K562 (cell line): ENCODE measurements at regions not wholly inside any gene's neighbourhood (a gene's known extent, or its start where the extent isn't known, plus 50 kb on each side); places are given as distances from the start of the nearest gene placed in this dataset.

ENCODE experiments used
- ATAC-seq: fragments of 200-7000 bp; cut with Tn5 transposase; 3 replicates; pipeline ENCODE4 v1.9.1; 2020; ENCODE audit warnings: moderate library complexity
- BruUV-seq: library from RNA; stranded (reverse); fragments of 400-500 nt; replicated peaks from 2 replicates; lab custom pipeline; 2021; lab: Mats Ljungman, UMichigan
- CTCF ChIA-PET: fragments of 300-600 bp; formaldehyde crosslinking; extraction: SDS; loops from one replicate; lab custom pipeline; 2021; ENCODE audit warnings: low intra/inter-chr PET ratio; lab: Yijun Ruan, JAX
- POLR2A ChIA-PET: fragments of 300-600, 350-650 bp; sonication (Branson Sonifier 250); formaldehyde crosslinking; extraction: SDS; loops from one replicate; lab custom pipeline; 2021; ENCODE audit warnings: antibody characterized with exemption, inconsistent platforms; lab: Yijun Ruan, JAX
- DNase-seq, 4 experiments: peaks; one replicate each; pipeline versions ENCODE4 v3.0.0 to v3.0.0-alpha.2; 2011 to 2018; ENCODE audit warnings: low spot score in 3 of 4, mixed read lengths in 3 of 4; ENCODE audit errors: extremely low read depth in 1 of 4
- FAIRE-seq: peaks from 2 replicates; lab custom pipeline; 2011; peaks lifted over from hg19 to GRCh38; lab: Jason Lieb, UNC
- H2AFZ ChIP-seq: 2 replicates; pipeline ENCODE4 v1.6.0; 2011; ENCODE audit warnings: low read depth, low read length, control low read depth, inconsistent platforms
- H3K27ac ChIP-seq: fragments of 200-600 bp; 3 replicates; pipeline ENCODE4 v1.8.0; 2011; ENCODE audit warnings: low read depth, mild to moderate bottlenecking, control low read depth, inconsistent platforms, low read length, moderate library complexity, mixed read lengths; ENCODE audit errors: extremely low read depth
- H3K27me3 ChIP-seq, 2 experiments: fragments of 300-600 bp in 1 of 2; 2 replicates in 1 of 2; 3 replicates in 1 of 2; pipeline versions ENCODE4 v1.6.0 to v1.8.0; 2011; ENCODE audit warnings: inconsistent platforms in 2 of 2, low read length in 2 of 2, mild to moderate bottlenecking in 1 of 2, mixed read lengths in 1 of 2, moderate library complexity in 1 of 2; ENCODE audit not compliant: control insufficient read depth in 2 of 2, insufficient read depth in 2 of 2
- H3K36me3 ChIP-seq: fragments of 300-600 bp; 3 replicates; pipeline ENCODE4 v1.8.0; 2011; ENCODE audit warnings: mild to moderate bottlenecking, low read length, inconsistent platforms; ENCODE audit not compliant: control insufficient read depth, insufficient read depth
- H3K4me1 ChIP-seq, 2 experiments: fragments of 200-600 bp in 1 of 2; replicated peaks in 1 of 2; 2 replicates in 1 of 2; 3 replicates in 1 of 2; pipeline versions ENCODE4 v1.5.1 to v1.8.0; 2011; ENCODE audit warnings: inconsistent platforms in 2 of 2, low read length in 2 of 2, mild to moderate bottlenecking in 1 of 2, mixed read lengths in 1 of 2, moderate library complexity in 1 of 2; ENCODE audit not compliant: control insufficient read depth in 2 of 2, insufficient read depth in 2 of 2
- H3K4me2 ChIP-seq: 2 replicates; pipeline ENCODE4 v1.6.1; 2011; ENCODE audit warnings: low read length, control low read depth, inconsistent platforms, mixed read lengths; ENCODE audit not compliant: insufficient read depth
- H3K4me3 ChIP-seq: fragments of 200-600 bp; sonication (generic), shearing (Covaris generic); 2 replicates; pipeline ENCODE4 v1.5.1; 2016; ENCODE audit warnings: control low read depth, inconsistent platforms
- H3K79me2 ChIP-seq: fragments of 200-600 bp; 3 replicates; pipeline ENCODE4 v1.8.0; 2011; ENCODE audit warnings: low read length, inconsistent platforms; ENCODE audit not compliant: control insufficient read depth, insufficient read depth
- H3K9ac ChIP-seq, 2 experiments: 2 replicates each; pipeline versions ENCODE4 v1.6.0 to v1.6.1; 2011; ENCODE audit warnings: low read depth in 2 of 2, low read length in 2 of 2, control low read depth in 1 of 2, inconsistent platforms in 1 of 2, mild to moderate bottlenecking in 1 of 2, mixed read lengths in 1 of 2; ENCODE audit not compliant: insufficient read depth in 1 of 2
- H3K9me1 ChIP-seq: one replicate; pipeline ENCODE4 v1.6.0; 2011; ENCODE audit warnings: inconsistent platforms, mild to moderate bottlenecking, low read length, moderate library complexity; ENCODE audit not compliant: control insufficient read depth, insufficient read depth
- H3K9me3 ChIP-seq: replicated peaks from 2 replicates; pipeline ENCODE4 v1.5.1; 2011; ENCODE audit warnings: low read depth, low read length, inconsistent platforms; ENCODE audit not compliant: control insufficient read depth, insufficient read depth
- H4K20me1 ChIP-seq: replicated peaks from 2 replicates; pipeline ENCODE4 v1.6.1; 2011; ENCODE audit warnings: low read length, inconsistent platforms, mixed read lengths; ENCODE audit not compliant: control insufficient read depth, insufficient read depth
- C11orf30 ChIP-seq: fragments of 450-650 bp; IDR thresholded peaks from 2 replicates; pipeline ENCODE4 v1.6.1; 2016; ENCODE audit warnings: low read depth, mild to moderate bottlenecking
- MAFF ChIP-seq: IDR thresholded peaks from 2 replicates; pipeline ENCODE4 v1.6.1; 2012; ENCODE audit warnings: low read length, improper control_type of control experiment
- MAFG ChIP-seq: fragments of 450-650 bp; conservative IDR thresholded peaks from 2 replicates; pipeline ENCODE4 v1.6.1; 2016; ENCODE audit warnings: missing genetic modification characterization, missing compliant biosample characterization
- MAFK ChIP-seq: IDR thresholded peaks from 2 replicates; pipeline ENCODE4 v1.6.1; 2011; ENCODE audit warnings: low read length, improper control_type of control experiment
- NONO ChIP-seq, 2 experiments: fragments of 200-400 bp in 1 of 2; fragments of 450-650 bp in 1 of 2; formaldehyde crosslinking in 1 of 2; IDR thresholded peaks; 2 replicates each; pipeline ENCODE4 v1.6.1; 2017; ENCODE audit warnings: low read depth in 2 of 2, mild to moderate bottlenecking in 2 of 2, moderate library complexity in 2 of 2, low read length in 1 of 2
- PTBP1 ChIP-seq: fragments of 200-400 bp; formaldehyde crosslinking; IDR thresholded peaks from 2 replicates; pipeline ENCODE4 v1.6.1; 2017; ENCODE audit warnings: low read depth, low read length
- SMAD1 ChIP-seq: fragments of 150-350 bp; IDR thresholded peaks from 2 replicates; pipeline ENCODE4 v1.6.1; 2014; ENCODE audit warnings: low read length, low read depth; ENCODE audit not compliant: partially characterized antibody
- USF2 ChIP-seq: sonication (generic); formaldehyde crosslinking; IDR thresholded peaks from 2 replicates; pipeline ENCODE4 v1.5.0; 2020; ENCODE audit warnings: missing genetic modification reagents
- ZNF316 ChIP-seq: fragments of 450-650 bp; IDR thresholded peaks from 2 replicates; pipeline ENCODE4 v1.6.1; 2016
- WGBS: fragments of 100-300 bp; shearing (Covaris generic); methylation state at CpG from one replicate; pipeline ENCODE4 v1.1.6; 2016; ENCODE audit warnings: low coverage, mixed read lengths; ENCODE audit not compliant: insufficient coverage; ENCODE audit errors: missing lambda C conversion rate; 5-methylcytosine and 5-hydroxymethylcytosine counted together
- in situ Hi-C: fragments of 300-500 bp; cut with MboI; formaldehyde crosslinking; loops from 4 replicates; pipeline ENCODE4 v1.15.0; 2018; ENCODE audit warnings: inconsistent platforms, mixed read lengths
- intact Hi-C: fragments of 100-400 bp; cut with micrococcal nuclease; formaldehyde crosslinking; loops from 2 replicates; pipeline ENCODE4 v1.14.2; 2022
- TF ChIP-seq, protein P1 (sequence below): fragments of 450-650 bp; conservative IDR thresholded peaks from 2 replicates; pipeline ENCODE4 v1.6.1; 2016; ENCODE audit warnings: missing genetic modification characterization, low read depth, mild to moderate bottlenecking, missing compliant biosample characterization, moderate library complexity

- no peak overlapping the region for H2AFZ ChIP-seq
- no peak overlapping the region for H3K4me2 ChIP-seq
- H3K4me1 ChIP-seq: no peaks in the 10 kb centered on the region; a peak in 1 of 5 replicates
- H3K9ac ChIP-seq: peak overlapping the region in 1 of 2 experiments; percentile 30; a peak in 1 of 4 replicates
- in situ Hi-C loops: no loop called here
- H3K4me3 ChIP-seq: no peak overlapping the region
- H3K79me2 ChIP-seq: no peaks in the 10 kb centered on the region
- no peak overlapping the region for H3K27ac ChIP-seq
- no peaks in the 10 kb centered on the region for H3K36me3 ChIP-seq
- H3K27me3 ChIP-seq: peaks cover 11 to 30% of the 10 kb centered on the region in 2 experiments; a peak in 4 of 5 replicates
- H3K9me1 ChIP-seq: no peaks in the 10 kb centered on the region
- no peaks in the 10 kb centered on the region for H3K9me3 ChIP-seq
- intact Hi-C loops: no loop called here
- no TSS peak for BruUV-seq
- FAIRE-seq (no peak), ATAC-seq (peak; percentile 21; the same call in 1 of the 3 replicates), DNase-seq (no peak)
- POLR2A ChIA-PET: interaction anchor here (1.0 to 1.4 kb wide), 2 partner anchors 11 to 113 kb away, joined by 3 read pairs; no protein-coding TSS in a partner anchor
- 3% methylated on average over 16 of the region's 16 CpGs for WGBS
- CTCF ChIA-PET: no interaction called here
- TF ChIP-seq USF2 (CRISPR knock-in tag): 0 out of 2 replicates have a peak, but pooled peaks have one; percentile 2
- TF ChIP-seq PTBP1: no peak
- H4K20me1 ChIP-seq: no peaks in the 10 kb centered on the region
Measured at GRCh38 chr6:2579241-2579761, 171.4 kb downstream of the MYLK4 start.

GRCh38 chr6:2578767-2579166 lies 172.0 kb downstream of the MYLK4 start:
- FAIRE-seq: no peak
- H3K27ac ChIP-seq: no peak overlapping the region

More at GRCh38 chr6:2578767-2579166, 172.0 kb downstream of the MYLK4 start:
- Histone ChIP-seq H3K4me1 (no peaks in the 10 kb centered on the region; a peak in 1 of 5 replicates), H3K4me2 (no peak overlapping the region), H4K20me1 (no peaks in the 10 kb centered on the region), H3K9me3 (no peaks in the 10 kb centered on the region), H3K27me3 (peaks cover 11 to 30% of the 10 kb centered on the region in 2 experiments; a peak in 4 of 5 replicates), H3K9ac (no peak overlapping the region), H3K79me2 (no peaks in the 10 kb centered on the region), H3K4me3 (no peak overlapping the region), H2AFZ (no peak overlapping the region), H3K9me1 (no peaks in the 10 kb centered on the region), H3K36me3 (no peaks in the 10 kb centered on the region)
- no TSS peak for BruUV-seq
- CTCF ChIA-PET: no interaction called here
- DNase-seq: no peak
- WGBS: 0% methylated on average over 2 of the region's 2 CpGs
- no peak for ATAC-seq
- in situ Hi-C loops (no loop called here), intact Hi-C loops (no loop called here)
- POLR2A ChIA-PET: interaction anchor here (1.0 to 1.4 kb wide), 2 partner anchors 11 to 114 kb away, joined by 3 read pairs; no protein-coding TSS in a partner anchor
- TF ChIP-seq, protein P1, sequence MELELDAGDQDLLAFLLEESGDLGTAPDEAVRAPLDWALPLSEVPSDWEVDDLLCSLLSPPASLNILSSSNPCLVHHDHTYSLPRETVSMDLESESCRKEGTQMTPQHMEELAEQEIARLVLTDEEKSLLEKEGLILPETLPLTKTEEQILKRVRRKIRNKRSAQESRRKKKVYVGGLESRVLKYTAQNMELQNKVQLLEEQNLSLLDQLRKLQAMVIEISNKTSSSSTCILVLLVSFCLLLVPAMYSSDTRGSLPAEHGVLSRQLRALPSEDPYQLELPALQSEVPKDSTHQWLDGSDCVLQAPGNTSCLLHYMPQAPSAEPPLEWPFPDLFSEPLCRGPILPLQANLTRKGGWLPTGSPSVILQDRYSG (tag): no peak
- TF ChIP-seq MAFK (peak; percentile 69), NONO (IDR thresholded peaks at IDR 0.05; ENCODE audit: low read depth in 2 of 2, low read length in 1 of 2) (no peak), ZNF316 (peak; percentile 85), C11orf30 (peak; percentile 77), MAFG (tag) (peak; percentile 74), MAFF (peak; percentile 71), SMAD1 (no peak)
